HG03575 (cell line): ENCODE measurements at regions not wholly inside any gene's neighbourhood (a gene's known extent, or its start where the extent isn't known, plus 50 kb on each side); places are given as distances from the start of the nearest gene placed in this dataset.

Experiments
- ATAC-seq: cut with Tn5 transposase; IDR thresholded peaks from one replicate; pipeline ENCODE4 v1.9.1; 2021; ENCODE audit not compliant: unreplicated experiment, insufficient number of reproducible peaks, low FRiP score; ENCODE audit errors: extremely low read depth

GRCh38 chr12:126362964-126363363, 1297.7 kb downstream of the AACS start:
- ATAC-seq: no peak

GRCh38 chr12:126369487-126370463, 1304.5 kb downstream of the AACS start:
- ATAC-seq: no peak

DNA sequence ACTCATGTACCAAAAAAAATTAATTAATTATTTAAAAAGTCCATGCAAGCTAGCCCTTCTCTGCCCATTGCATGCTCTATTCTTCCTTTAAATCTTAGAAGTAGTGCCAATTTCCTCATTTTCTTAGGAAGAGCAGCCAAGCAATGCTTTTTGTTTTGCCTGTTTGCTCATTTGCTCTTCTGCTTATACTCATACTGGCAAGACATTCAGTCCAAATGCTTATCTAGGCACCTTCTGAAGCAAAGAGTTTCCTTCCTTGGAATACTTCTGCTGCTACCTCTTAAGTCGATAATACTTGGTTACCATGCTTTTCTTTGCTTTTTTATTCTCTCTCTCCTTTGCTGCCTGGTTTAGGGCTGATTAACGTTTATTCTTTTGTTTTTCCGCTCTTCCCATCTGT, 1318.3 kb downstream of the AACS start:
- ATAC-seq: no peak

GRCh38 chr12:126384026-126384564, 1318.9 kb downstream of the AACS start:
- no peak for ATAC-seq

- no peak for ATAC-seq
Observed at GRCh38 chr12:126385785-126386184, 1320.5 kb downstream of the AACS start.

GRCh38 chr12:126389220-126389841, 1324.1 kb downstream of the AACS start:
- no peak for ATAC-seq

GRCh38 chr12:126389961-126390360, 1324.7 kb downstream of the AACS start:
- ATAC-seq: no peak

GRCh38 chr12:126390969-126391566, 1325.8 kb downstream of the AACS start:
- ATAC-seq: no peak

DNA sequence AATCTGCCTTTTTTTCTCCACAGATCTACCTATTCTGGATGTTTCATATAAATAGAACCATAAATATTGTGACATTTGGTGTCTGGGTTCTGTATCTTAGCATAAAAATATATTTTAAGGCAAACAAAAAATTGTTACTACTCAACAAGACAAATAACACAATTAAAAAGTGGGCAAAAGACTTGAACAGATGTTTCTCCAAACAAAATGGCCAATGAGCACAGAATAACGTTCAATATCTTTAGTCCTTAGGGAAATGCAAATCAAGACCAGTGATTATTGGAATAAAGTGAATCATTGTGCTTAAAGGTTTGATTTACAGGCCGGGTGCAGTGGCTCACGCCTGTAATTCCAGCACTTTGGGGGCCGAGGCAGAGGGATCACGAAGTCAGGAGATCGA, 1331.3 kb downstream of the AACS start:
- ATAC-seq: no peak

GRCh38 chr12:126397071-126397581, 1331.9 kb downstream of the AACS start:
- no peak for ATAC-seq

DNA sequence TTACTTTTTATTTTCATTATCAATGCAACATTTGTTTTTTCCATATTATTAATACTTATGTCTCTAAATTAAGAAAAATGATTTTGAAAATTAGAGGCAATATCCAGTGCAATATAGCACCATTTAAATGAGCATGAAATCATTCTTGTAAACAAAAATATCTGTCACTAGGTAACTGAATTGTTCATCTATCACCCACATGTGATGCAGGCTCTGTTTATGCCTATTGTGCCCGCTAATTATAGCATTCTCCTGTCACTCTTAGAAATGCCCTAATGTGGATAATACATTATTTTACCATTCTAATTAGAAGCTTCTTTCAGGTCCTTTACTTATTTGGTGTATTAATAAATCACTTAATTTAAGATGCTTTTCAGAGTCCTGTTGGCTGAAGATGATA, 1332.4 kb downstream of the AACS start:
- ATAC-seq: no peak

DNA sequence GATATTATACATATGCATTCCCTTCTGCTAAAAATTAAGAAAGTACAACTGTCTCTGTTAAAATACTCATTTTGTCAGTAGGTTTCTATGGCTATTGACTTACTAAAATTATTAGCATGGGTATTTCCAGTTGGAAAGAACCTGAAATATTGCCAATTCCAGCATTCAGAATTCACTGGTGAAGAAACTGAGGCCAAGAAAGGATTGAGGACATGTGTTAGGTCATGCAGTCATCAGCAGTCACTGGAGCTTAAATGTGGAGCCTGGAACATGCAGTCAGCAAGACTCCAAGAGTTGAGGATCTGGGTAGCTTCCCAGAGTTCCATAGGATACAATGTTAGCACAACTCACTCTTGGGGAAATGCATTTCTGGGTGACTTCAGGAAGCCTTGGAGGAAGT, 1335.6 kb downstream of the AACS start:
- no peak for ATAC-seq

DNA sequence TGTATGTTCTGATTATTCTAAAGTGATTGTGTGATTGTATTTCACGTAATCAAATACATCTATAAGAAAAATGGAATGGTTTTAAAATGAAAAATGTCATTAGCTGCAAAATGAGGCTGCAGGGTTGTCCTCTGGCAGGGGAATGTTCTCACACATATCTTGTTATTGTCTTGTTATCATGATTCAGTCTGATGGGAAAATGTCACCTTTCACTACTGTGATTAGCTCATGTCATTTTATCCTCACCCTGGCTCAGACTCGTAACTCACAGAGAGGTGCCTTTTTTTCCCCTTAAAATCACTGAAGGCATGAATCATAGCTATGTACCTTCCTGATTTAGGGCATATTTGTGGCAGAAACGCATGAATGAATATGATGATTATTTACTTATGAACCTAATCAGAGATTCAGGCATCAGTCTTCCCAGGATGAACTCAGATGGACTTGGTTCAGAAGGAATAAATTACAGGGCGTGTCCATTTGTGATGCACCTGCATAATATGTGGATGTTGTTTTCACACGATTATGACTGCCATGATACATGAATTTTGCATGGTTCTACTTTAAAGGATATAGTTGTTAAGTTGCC, 1339.2 kb downstream of the AACS start:
- ATAC-seq: no peak

DNA sequence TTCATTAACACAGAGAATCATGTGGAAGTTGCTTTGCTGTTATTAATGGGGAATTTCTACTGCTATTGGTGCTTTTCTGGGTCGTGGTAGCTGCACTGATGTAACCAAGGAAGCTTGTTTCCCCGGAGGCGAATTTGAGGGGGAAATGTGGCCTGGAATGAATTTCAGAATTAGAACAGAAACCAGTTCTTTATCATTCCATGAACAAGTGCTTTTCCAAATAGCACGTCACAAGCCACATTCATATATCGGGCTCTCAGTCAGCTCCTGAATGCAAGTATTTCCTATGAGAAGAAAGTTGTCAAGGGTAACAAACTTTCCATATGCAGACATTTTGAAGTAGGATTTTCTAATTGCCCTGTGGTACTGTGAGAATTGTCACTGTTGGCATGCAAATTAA, 1353.2 kb downstream of the AACS start:
- no peak for ATAC-seq

- ATAC-seq: no peak
Observed at GRCh38 chr12:126419131-126419530, 1353.9 kb downstream of the AACS start.

GRCh38 chr12:126424696-126425095, 1359.5 kb downstream of the AACS start:
- ATAC-seq: no peak

GRCh38 chr12:126425264-126425663, 1360.0 kb downstream of the AACS start:
- ATAC-seq: no peak

- no peak for ATAC-seq
Observed at GRCh38 chr12:126428769-126429168, 1363.5 kb downstream of the AACS start.

- no peak for ATAC-seq
Observed at GRCh38 chr12:126430921-126431320, 1365.7 kb downstream of the AACS start.
